ENCODE measurements at regions not wholly inside any gene's neighbourhood (a gene's known extent, or its start where the extent isn't known, plus 50 kb on each side); places are given as distances from the start of the nearest gene placed in this dataset.

GRCh38 chrY:7659047-7659446 is 747.5 kb upstream of the AMELY start:
- TF ChIP-seq, protein P1, sequence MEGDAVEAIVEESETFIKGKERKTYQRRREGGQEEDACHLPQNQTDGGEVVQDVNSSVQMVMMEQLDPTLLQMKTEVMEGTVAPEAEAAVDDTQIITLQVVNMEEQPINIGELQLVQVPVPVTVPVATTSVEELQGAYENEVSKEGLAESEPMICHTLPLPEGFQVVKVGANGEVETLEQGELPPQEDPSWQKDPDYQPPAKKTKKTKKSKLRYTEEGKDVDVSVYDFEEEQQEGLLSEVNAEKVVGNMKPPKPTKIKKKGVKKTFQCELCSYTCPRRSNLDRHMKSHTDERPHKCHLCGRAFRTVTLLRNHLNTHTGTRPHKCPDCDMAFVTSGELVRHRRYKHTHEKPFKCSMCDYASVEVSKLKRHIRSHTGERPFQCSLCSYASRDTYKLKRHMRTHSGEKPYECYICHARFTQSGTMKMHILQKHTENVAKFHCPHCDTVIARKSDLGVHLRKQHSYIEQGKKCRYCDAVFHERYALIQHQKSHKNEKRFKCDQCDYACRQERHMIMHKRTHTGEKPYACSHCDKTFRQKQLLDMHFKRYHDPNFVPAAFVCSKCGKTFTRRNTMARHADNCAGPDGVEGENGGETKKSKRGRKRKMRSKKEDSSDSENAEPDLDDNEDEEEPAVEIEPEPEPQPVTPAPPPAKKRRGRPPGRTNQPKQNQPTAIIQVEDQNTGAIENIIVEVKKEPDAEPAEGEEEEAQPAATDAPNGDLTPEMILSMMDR (conservative IDR thresholded peaks at IDR 0.05; ENCODE audit: low read length), result no peak
- no peak for TF ChIP-seq EZH2phosphoT487 (IDR thresholded peaks at IDR 0.05; ENCODE audit: borderline replicate concordance, low read depth, low read length)

Data from OCI-LY7 (cell line).